ENCODE measurements at regions not wholly inside any gene's neighbourhood (a gene's known extent, or its start where the extent isn't known, plus 50 kb on each side); places are given as distances from the start of the nearest gene placed in this dataset.

GRCh38 chr6:153218184-153218792, 87.2 kb upstream of the RGS17 start:
- no peak for TF ChIP-seq AFF1 (IDR thresholded peaks at IDR 0.05; ENCODE audit: low read depth in 1 of 2, partially characterized antibody in 2 of 2)
- TF ChIP-seq THRAP3 (IDR thresholded peaks at IDR 0.05; ENCODE audit: borderline replicate concordance), result no peak
